Rectal smooth muscle tissue (tissue), 1 donor: ENCODE measurements at regions not wholly inside any gene's neighbourhood (a gene's known extent, or its start where the extent isn't known, plus 50 kb on each side); places are given as distances from the start of the nearest gene placed in this dataset.

Experiments used
- H3K27ac ChIP-seq: one replicate; pipeline ENCODE4 v1.7.0; 2013; ENCODE audit warnings: low read depth, low read length, inconsistent platforms
- H3K27me3 ChIP-seq: one replicate; pipeline ENCODE4 v1.7.0; 2013; ENCODE audit warnings: low read length; ENCODE audit not compliant: control insufficient read depth, insufficient read depth
- H3K36me3 ChIP-seq: one replicate; pipeline ENCODE4 v1.7.0; 2013; ENCODE audit warnings: low read length; ENCODE audit not compliant: control insufficient read depth, insufficient read depth
- H3K4me1 ChIP-seq: one replicate; pipeline ENCODE4 v1.7.0; 2013; ENCODE audit warnings: low read length; ENCODE audit not compliant: control insufficient read depth, insufficient read depth
- H3K4me3 ChIP-seq: one replicate; pipeline ENCODE4 v1.7.0; 2013; ENCODE audit warnings: low read length
- H3K9ac ChIP-seq: one replicate; pipeline ENCODE4 v1.7.0; 2013; ENCODE audit warnings: low read length

- Histone ChIP-seq H3K4me1 (peaks cover 15% of the 10 kb centered on the region), H3K4me3 (no peak overlapping the region), H3K9ac (no peak overlapping the region), H3K27ac (peak overlapping the region; percentile 33), H3K27me3 (no peaks in the 10 kb centered on the region), H3K36me3 (no peaks in the 10 kb centered on the region)
Measured at GRCh38 chr6:56356426-56356825, 109.0 kb upstream of the COL21A1 start.

GRCh38 chr6:56353860-56354259, 106.5 kb upstream of the COL21A1 start:
- H3K4me1 ChIP-seq, result peaks cover 15% of the 10 kb centered on the region
- no peak overlapping the region for H3K4me3 ChIP-seq
- no peaks in the 10 kb centered on the region for H3K27me3 ChIP-seq
- no peak overlapping the region for H3K27ac ChIP-seq
- no peaks in the 10 kb centered on the region for H3K36me3 ChIP-seq
- no peak overlapping the region for H3K9ac ChIP-seq

- Histone ChIP-seq H3K27ac (no peak overlapping the region), H3K36me3 (no peaks in the 10 kb centered on the region), H3K9ac (no peak overlapping the region), H3K4me3 (no peak overlapping the region), H3K27me3 (no peaks in the 10 kb centered on the region), H3K4me1 (peaks cover under 1% of the 10 kb centered on the region)
Measured at GRCh38 chr6:56350628-56351260, 103.4 kb upstream of the COL21A1 start.

- H3K36me3 ChIP-seq, result no peaks in the 10 kb centered on the region
- H3K9ac ChIP-seq, result no peak overlapping the region
- H3K27ac ChIP-seq, result no peak overlapping the region
- no peaks in the 10 kb centered on the region for H3K27me3 ChIP-seq
- no peaks in the 10 kb centered on the region for H3K4me1 ChIP-seq
- H3K4me3 ChIP-seq, result no peak overlapping the region
Measured at GRCh38 chr6:56349194-56349593, 101.8 kb upstream of the COL21A1 start.

GRCh38 chr6:56348578-56348977, 101.2 kb upstream of the COL21A1 start:
- Histone ChIP-seq H3K4me1 (no peaks in the 10 kb centered on the region), H3K4me3 (no peak overlapping the region), H3K36me3 (no peaks in the 10 kb centered on the region), H3K27ac (no peak overlapping the region), H3K9ac (no peak overlapping the region), H3K27me3 (no peaks in the 10 kb centered on the region)

GRCh38 chr6:56347526-56347925, 100.1 kb upstream of the COL21A1 start:
- Histone ChIP-seq H3K27me3 (no peaks in the 10 kb centered on the region), H3K4me3 (no peak overlapping the region), H3K9ac (no peak overlapping the region), H3K36me3 (no peaks in the 10 kb centered on the region), H3K4me1 (no peaks in the 10 kb centered on the region), H3K27ac (no peak overlapping the region)

GRCh38 chr6:56346958-56347357, 99.6 kb upstream of the COL21A1 start:
- no peaks in the 10 kb centered on the region for H3K36me3 ChIP-seq
- H3K27me3 ChIP-seq, result no peaks in the 10 kb centered on the region
- no peak overlapping the region for H3K9ac ChIP-seq
- H3K4me3 ChIP-seq, result no peak overlapping the region
- no peak overlapping the region for H3K27ac ChIP-seq
- H3K4me1 ChIP-seq, result no peaks in the 10 kb centered on the region

GRCh38 chr6:56345376-56345995, 98.1 kb upstream of the COL21A1 start:
- no peaks in the 10 kb centered on the region for H3K36me3 ChIP-seq
- H3K27me3 ChIP-seq, result no peaks in the 10 kb centered on the region
- no peak overlapping the region for H3K4me3 ChIP-seq
- H3K9ac ChIP-seq, result no peak overlapping the region
- H3K4me1 ChIP-seq, result no peaks in the 10 kb centered on the region
- no peak overlapping the region for H3K27ac ChIP-seq

GRCh38 chr6:56343295-56343694, 95.9 kb upstream of the COL21A1 start:
- no peaks in the 10 kb centered on the region for H3K27me3 ChIP-seq
- peaks cover 7% of the 10 kb centered on the region for H3K4me1 ChIP-seq
- H3K4me3 ChIP-seq, result no peak overlapping the region
- no peak overlapping the region for H3K27ac ChIP-seq
- no peak overlapping the region for H3K9ac ChIP-seq
- no peaks in the 10 kb centered on the region for H3K36me3 ChIP-seq

GRCh38 chr6:56339524-56339923, 92.1 kb upstream of the COL21A1 start:
- no peak overlapping the region for H3K4me3 ChIP-seq
- no peak overlapping the region for H3K9ac ChIP-seq
- H3K27me3 ChIP-seq, result no peaks in the 10 kb centered on the region
- H3K4me1 ChIP-seq, result peaks cover 7% of the 10 kb centered on the region
- H3K36me3 ChIP-seq, result no peaks in the 10 kb centered on the region
- no peak overlapping the region for H3K27ac ChIP-seq

GRCh38 chr6:56335726-56336125, 88.3 kb upstream of the COL21A1 start:
- Histone ChIP-seq H3K9ac (no peak overlapping the region), H3K27me3 (no peaks in the 10 kb centered on the region), H3K4me1 (peaks cover 7% of the 10 kb centered on the region), H3K4me3 (no peak overlapping the region), H3K27ac (no peak overlapping the region), H3K36me3 (no peaks in the 10 kb centered on the region)

- Histone ChIP-seq H3K4me1 (peaks cover 7% of the 10 kb centered on the region), H3K27me3 (no peaks in the 10 kb centered on the region), H3K36me3 (no peaks in the 10 kb centered on the region), H3K27ac (no peak overlapping the region), H3K9ac (no peak overlapping the region), H3K4me3 (no peak overlapping the region)
Measured at GRCh38 chr6:56334937-56335336, 87.6 kb upstream of the COL21A1 start.
